ENCODE measurements at regions not wholly inside any gene's neighbourhood (a gene's known extent, or its start where the extent isn't known, plus 50 kb on each side); places are given as distances from the start of the nearest gene placed in this dataset.
"Not testable (repeated sequence)": the region's sequence is repeated elsewhere in the genome, so short reads cannot be mapped to it uniquely, and the experiment has no call there.

- Mint-ChIP-seq H3K27ac (no peak overlapping the region), H3K9me3 (peaks cover 23% of the 10 kb centered on the region), H3K36me3 (no peaks in the 10 kb centered on the region), H3K4me1 (peaks cover 21% of the 10 kb centered on the region), H3K27me3 (ENCODE audit: low read depth) (peaks cover 7% of the 10 kb centered on the region), H3K4me3 (no peak overlapping the region)
- no peak for TF ChIP-seq CTCF (IDR thresholded peaks at IDR 0.05; ENCODE audit: unreplicated experiment)
- DNase-seq (ENCODE audit: low spot score in 2 of 2, unreplicated experiment in 2 of 2), result no peak
Observed at GRCh38 chr6:14776307-14776706, 469.6 kb upstream of the JARID2 start.

DNA sequence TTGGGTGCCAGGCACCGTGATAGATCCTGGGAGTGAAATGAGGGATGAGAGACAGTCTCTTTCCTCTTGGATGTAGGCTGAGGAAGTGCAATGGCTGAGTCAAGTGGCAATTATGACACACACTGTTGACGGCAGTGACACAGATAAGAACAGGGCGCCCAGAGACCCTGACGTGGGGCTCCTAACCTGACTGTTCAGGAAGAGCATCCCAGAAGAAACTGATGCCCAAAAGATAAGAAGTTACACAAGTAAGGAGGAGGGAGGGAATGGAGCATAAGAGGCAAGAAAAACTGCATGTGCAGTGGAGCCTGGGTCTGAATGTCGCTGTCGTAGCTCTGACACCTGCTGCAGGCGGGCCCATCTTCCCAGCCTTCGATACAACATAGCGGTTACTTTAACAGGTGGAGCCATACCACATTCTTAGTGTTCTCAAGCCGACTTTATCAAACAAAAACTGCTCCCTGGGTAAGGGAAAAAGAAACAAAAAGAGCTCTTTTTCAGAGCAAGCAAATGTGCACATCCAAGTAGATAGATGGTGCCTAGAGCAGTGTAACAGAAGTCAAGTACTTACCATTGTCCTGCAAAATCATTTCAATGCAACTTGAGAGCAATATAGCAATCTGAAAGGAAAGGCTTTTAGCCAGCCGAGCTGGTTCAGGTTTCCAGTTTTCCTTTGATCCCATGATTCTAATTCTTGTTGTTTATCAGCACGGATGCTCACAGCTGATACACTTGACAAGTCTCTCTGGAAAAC lies 463.9 kb upstream of the JARID2 start:
- Mint-ChIP-seq H3K4me1 (peaks cover 15% of the 10 kb centered on the region), H3K4me3 (no peak overlapping the region), H3K27me3 (ENCODE audit: low read depth) (peaks cover 8% of the 10 kb centered on the region), H3K36me3 (no peaks in the 10 kb centered on the region), H3K9me3 (peaks cover 6% of the 10 kb centered on the region), H3K27ac (no peak overlapping the region)
- TF ChIP-seq CTCF (IDR thresholded peaks at IDR 0.05; ENCODE audit: unreplicated experiment), result no peak
- no peak for DNase-seq (ENCODE audit: low spot score in 2 of 2, unreplicated experiment in 2 of 2)

DNA sequence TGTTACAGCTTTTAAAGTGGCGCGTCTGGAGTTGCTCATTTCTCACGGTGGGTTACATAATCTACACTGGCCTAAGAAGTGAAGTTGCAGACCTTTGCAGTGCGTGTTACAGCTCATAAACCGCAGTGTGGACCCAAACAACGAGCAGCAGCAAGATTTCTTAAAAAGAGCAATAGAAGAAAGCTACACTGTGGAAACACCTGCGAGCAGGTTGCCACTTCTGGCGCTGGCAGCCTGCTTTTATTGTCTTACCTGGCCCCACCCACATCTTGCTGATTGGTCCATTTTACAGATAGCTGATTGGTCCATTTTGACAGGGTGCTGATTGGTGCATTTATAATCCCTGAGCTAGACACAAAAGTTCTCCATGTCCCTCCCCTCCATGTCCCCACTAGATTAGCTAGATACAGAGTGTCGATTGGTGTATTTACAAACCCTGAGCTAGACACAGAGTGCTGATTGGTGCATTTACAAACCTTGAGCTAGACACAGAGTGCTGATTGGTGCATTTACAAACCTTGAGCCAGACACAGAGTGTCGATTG lies 462.9 kb upstream of the JARID2 start:
- not testable (repeated sequence) for H3K27ac Mint-ChIP-seq; DNase-seq (ENCODE audit: low spot score in 2 of 2, unreplicated experiment in 2 of 2); H3K9me3 Mint-ChIP-seq; H3K4me3 Mint-ChIP-seq; H3K36me3 Mint-ChIP-seq
- peaks cover 11% of the 10 kb centered on the region for H3K4me1 Mint-ChIP-seq
- H3K27me3 Mint-ChIP-seq (ENCODE audit: low read depth), result peaks cover 10% of the 10 kb centered on the region

GRCh38 chr6:14783594-14783993 lies 462.3 kb upstream of the JARID2 start:
- H3K27me3 Mint-ChIP-seq (ENCODE audit: low read depth), result peaks cover 10% of the 10 kb centered on the region
- H3K4me1 Mint-ChIP-seq, result peaks cover 10% of the 10 kb centered on the region
- no peak for TF ChIP-seq CTCF (IDR thresholded peaks at IDR 0.05; ENCODE audit: unreplicated experiment)
- DNase-seq (ENCODE audit: low spot score in 2 of 2, unreplicated experiment in 2 of 2), result no peak
- H3K36me3 Mint-ChIP-seq, result no peaks in the 10 kb centered on the region
- H3K4me3 Mint-ChIP-seq, result no peak overlapping the region
- H3K27ac Mint-ChIP-seq, result no peak overlapping the region
- peaks cover 6% of the 10 kb centered on the region for H3K9me3 Mint-ChIP-seq

GRCh38 chr6:14784596-14785492 lies 461.0 kb upstream of the JARID2 start:
- H3K4me3 Mint-ChIP-seq, result no peak overlapping the region
- no peak for TF ChIP-seq CTCF (IDR thresholded peaks at IDR 0.05; ENCODE audit: unreplicated experiment)
- no peaks in the 10 kb centered on the region for H3K36me3 Mint-ChIP-seq
- peaks cover 21% of the 10 kb centered on the region for H3K4me1 Mint-ChIP-seq
- DNase-seq (ENCODE audit: low spot score in 2 of 2, unreplicated experiment in 2 of 2), result no peak
- H3K27me3 Mint-ChIP-seq (ENCODE audit: low read depth), result peaks cover 11% of the 10 kb centered on the region
- no peak overlapping the region for H3K27ac Mint-ChIP-seq
- peaks cover 6% of the 10 kb centered on the region for H3K9me3 Mint-ChIP-seq

- Mint-ChIP-seq H3K9me3 (peaks cover 6% of the 10 kb centered on the region), H3K27ac (no peak overlapping the region), H3K4me1 (peaks cover 27% of the 10 kb centered on the region), H3K36me3 (no peaks in the 10 kb centered on the region), H3K4me3 (no peak overlapping the region), H3K27me3 (ENCODE audit: low read depth) (peaks cover 12% of the 10 kb centered on the region)
- TF ChIP-seq CTCF (IDR thresholded peaks at IDR 0.05; ENCODE audit: unreplicated experiment), result no peak
- DNase-seq (ENCODE audit: low spot score in 2 of 2, unreplicated experiment in 2 of 2), result no peak
Observed at GRCh38 chr6:14785493-14785790, 460.4 kb upstream of the JARID2 start.
